Activated effector memory CD4-positive, alpha-beta T cell treated with anti-CD3 and anti-CD28 coated beads, Interleukin-2, amount 50 U/mL, for 16 hours (primary cell): ENCODE measurements at regions not wholly inside any gene's neighbourhood (a gene's known extent, or its start where the extent isn't known, plus 50 kb on each side); places are given as distances from the start of the nearest gene placed in this dataset.

Experiments used
- DNase-seq: peaks from one replicate; pipeline ENCODE4 v3.0.0-alpha.2; 2020

GRCh38 chr3:187465503-187465902 lies 97.3 kb downstream of the RTP4 start:
- no peak for DNase-seq

DNA sequence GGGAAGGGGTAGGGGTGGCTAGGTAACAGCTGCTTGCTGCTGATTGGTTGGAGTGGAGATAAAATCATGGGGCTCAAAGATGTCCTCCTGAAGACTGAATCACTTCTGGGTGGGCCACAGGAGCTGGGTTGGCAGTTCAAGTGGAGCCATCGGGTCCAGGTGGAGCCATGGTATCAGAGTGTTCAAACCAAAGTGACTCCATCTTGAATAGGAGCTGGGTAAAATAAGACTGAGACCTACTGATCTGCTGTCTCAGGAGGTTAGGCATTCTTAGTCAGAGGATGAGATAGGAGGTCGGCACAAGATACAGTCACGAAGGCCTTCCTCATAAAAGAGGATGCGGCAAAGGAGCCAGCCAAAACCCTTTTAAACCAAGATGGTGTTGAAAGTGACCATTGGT lies 96.5 kb downstream of the RTP4 start:
- no peak for DNase-seq

DNA sequence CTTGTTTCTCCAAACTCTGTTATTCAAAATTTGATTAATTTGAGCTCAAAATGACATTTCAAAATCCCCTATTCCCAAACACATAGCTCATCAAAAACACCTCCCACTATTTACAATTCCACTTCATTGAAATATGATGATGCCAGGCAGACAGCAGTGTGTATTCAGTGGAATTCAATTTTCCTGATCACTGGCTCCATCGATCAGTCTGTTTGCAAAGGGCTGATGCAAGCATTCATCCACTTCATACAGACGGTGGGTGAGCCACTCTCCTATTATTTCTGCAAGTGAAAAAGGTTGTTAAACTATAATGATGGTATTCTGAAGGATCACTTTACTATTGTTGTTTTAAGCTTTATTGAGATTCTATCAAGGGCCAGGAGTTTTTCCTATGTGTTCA lies 90.7 kb downstream of the RTP4 start:
- no peak for DNase-seq

DNA sequence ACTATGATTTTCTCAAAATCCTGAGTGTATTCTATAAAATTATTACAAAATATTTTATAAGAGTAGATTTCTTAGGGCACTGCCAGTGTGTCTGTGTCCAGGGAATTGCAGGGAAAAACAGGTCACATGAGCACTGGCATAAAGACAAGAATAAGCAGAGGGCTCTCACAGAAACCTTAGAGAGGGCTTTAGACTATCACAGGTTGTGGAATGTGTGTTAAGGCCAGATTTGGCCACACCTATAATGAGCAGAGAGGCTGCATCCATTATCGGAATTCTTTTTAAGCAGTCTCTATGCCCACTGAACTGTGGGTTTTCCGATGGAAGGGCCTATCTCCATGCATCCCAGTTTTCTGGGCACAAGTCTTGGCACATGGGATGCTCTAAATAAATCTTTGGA lies 90.2 kb downstream of the RTP4 start:
- DNase-seq = no peak

DNA sequence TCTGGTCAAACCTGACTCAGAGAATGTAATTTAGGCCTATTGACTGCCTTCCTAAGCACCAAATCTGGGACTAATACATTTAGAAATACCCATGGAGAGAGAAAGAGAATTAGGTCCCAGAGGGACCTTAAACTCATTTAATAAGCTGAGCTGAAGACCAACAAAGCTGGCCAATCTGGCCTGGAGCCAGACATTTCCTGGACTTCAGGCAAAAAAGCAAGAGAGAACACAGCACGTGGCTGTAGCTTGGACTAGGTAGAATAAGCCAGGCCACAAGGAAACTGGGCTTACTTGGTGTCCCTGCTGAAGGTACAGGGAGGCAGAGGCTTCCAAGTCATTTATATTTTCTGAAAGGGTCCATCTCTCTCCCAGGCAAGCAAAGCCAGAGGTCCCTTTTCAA lies 88.1 kb downstream of the RTP4 start:
- no peak for DNase-seq

DNA sequence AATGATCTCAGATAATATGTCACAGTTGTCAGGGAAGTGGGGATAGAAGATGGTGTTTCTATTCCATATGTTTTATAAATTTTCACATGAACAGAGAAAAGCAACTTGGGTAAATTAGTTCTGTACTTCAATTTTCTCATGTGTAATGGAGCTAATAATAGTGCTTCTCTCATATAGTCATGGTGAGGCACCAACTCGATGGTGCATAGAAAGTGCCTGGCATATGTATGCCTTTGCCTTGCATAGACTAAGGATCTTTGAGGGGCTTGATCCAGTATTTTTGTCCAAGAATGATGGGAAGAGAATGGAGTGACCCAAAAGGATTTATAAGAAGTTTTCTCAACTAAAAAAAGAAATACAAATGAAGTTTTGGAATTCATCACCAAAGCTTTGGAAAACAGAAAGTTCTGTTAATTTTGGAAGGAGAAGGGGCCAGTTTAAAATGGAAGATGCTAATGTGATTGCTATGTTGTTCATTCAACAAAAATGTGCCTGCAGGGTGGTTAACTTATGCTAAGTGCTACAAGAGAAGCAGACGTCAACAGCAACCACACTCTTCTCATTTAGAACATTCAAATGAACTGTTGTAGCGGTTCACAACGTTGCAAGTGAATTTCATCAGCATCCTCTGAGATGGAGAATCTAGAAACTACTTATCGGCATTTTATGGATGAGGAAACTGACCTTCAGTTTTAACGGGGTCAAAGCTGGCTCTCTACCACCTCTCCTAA lies 86.1 kb downstream of the RTP4 start:
- DNase-seq = no peak

GRCh38 chr3:187450431-187451190 lies 82.4 kb downstream of the RTP4 start:
- no peak for DNase-seq

DNA sequence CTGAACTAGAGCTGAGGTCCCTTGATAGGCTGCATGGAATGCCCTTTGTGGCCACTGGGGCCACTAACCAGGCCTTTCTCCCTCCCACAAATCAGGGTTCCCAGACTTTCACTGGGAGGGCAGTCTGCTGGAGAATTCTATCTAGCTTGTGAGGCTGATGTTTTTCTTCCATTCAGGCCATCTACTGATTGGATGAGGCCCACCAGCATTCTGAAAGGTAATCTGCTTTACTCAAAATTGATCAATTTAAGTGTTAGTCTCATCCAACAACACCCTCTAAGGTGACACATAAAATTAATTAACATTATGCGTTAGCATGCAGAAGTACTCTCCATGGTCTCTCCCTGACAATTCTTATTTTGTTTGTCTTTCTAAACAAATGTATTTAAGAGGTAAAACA lies 80.5 kb downstream of the RTP4 start:
- no peak for DNase-seq

- DNase-seq = no peak
These were observed 79.6 kb downstream of the RTP4 start for GRCh38 chr3:187447737-187448136.

- DNase-seq = no peak
These were observed 77.2 kb downstream of the RTP4 start for GRCh38 chr3:187445356-187445755.

- DNase-seq = no peak
These were observed 66.3 kb downstream of the RTP4 start for GRCh38 chr3:187434524-187434923.

- DNase-seq = no peak
These were observed 62.4 kb downstream of the RTP4 start for GRCh38 chr3:187430576-187430975.
